ENCODE measurements at regions not wholly inside any gene's neighbourhood (a gene's known extent, or its start where the extent isn't known, plus 50 kb on each side); places are given as distances from the start of the nearest gene placed in this dataset.

- no peak for DNase-seq
- Mint-ChIP-seq H3K27ac (no peak overlapping the region), H3K4me1 (peaks cover 26% of the 10 kb centered on the region), H3K36me3 (ENCODE audit: low read depth) (no peaks in the 10 kb centered on the region), H3K27me3 (peaks cover 9% of the 10 kb centered on the region), H3K9me3 (no peaks in the 10 kb centered on the region), H3K4me3 (no peak overlapping the region)
- POLR2A ChIA-PET: no interaction called here
- CTCF ChIA-PET: no interaction called here
These were observed 304.3 kb upstream of the PITRM1 start for GRCh38 chr10:3476640-3477448.

- peaks cover 9% of the 10 kb centered on the region for H3K27me3 Mint-ChIP-seq
- no peak overlapping the region for H3K27ac Mint-ChIP-seq
- no peak overlapping the region for H3K4me3 Mint-ChIP-seq
- no peaks in the 10 kb centered on the region for H3K36me3 Mint-ChIP-seq (ENCODE audit: low read depth)
- peaks cover 32% of the 10 kb centered on the region for H3K4me1 Mint-ChIP-seq
- H3K9me3 Mint-ChIP-seq: no peaks in the 10 kb centered on the region
- ChIA-PET POLR2A (no interaction called here), CTCF (no interaction called here)
- no peak for DNase-seq
These were observed 303.6 kb upstream of the PITRM1 start for GRCh38 chr10:3476186-3476585.

- no peak for DNase-seq
- Mint-ChIP-seq H3K27me3 (peaks cover 9% of the 10 kb centered on the region), H3K4me1 (peaks cover 36% of the 10 kb centered on the region), H3K36me3 (ENCODE audit: low read depth) (no peaks in the 10 kb centered on the region), H3K4me3 (no peak overlapping the region), H3K27ac (no peak overlapping the region), H3K9me3 (no peaks in the 10 kb centered on the region)
- ChIA-PET POLR2A (no interaction called here), CTCF (no interaction called here)
These were observed 302.8 kb upstream of the PITRM1 start for GRCh38 chr10:3475367-3475766.

GRCh38 chr10:3474266-3474665, 301.7 kb upstream of the PITRM1 start:
- POLR2A ChIA-PET: no interaction called here
- no peak overlapping the region for H3K4me3 Mint-ChIP-seq

GRCh38 chr10:3473271-3473670, 300.7 kb upstream of the PITRM1 start:
- ChIA-PET CTCF (no interaction called here), POLR2A (interaction anchor here (1.1 to 1.4 kb wide), 4 partner anchors 14 to 309 kb away, joined by 3 to 12 read pairs (median 4); partner anchors contain the start of gene PITRM1)
- no peaks in the 10 kb centered on the region for H3K9me3 Mint-ChIP-seq
- H3K36me3 Mint-ChIP-seq (ENCODE audit: low read depth): no peaks in the 10 kb centered on the region
- no peak for DNase-seq
- H3K4me3 Mint-ChIP-seq: no peak overlapping the region
- H3K27me3 Mint-ChIP-seq: peaks cover 9% of the 10 kb centered on the region
- H3K27ac Mint-ChIP-seq: no peak overlapping the region
- peaks cover 50% of the 10 kb centered on the region for H3K4me1 Mint-ChIP-seq

More at GRCh38 chr10:3474266-3474665, 301.7 kb upstream of the PITRM1 start:
- Mint-ChIP-seq H3K9me3 (no peaks in the 10 kb centered on the region), H3K27me3 (peaks cover 9% of the 10 kb centered on the region), H3K27ac (no peak overlapping the region), H3K36me3 (ENCODE audit: low read depth) (no peaks in the 10 kb centered on the region), H3K4me1 (peaks cover 40% of the 10 kb centered on the region)
- DNase-seq: no peak
- CTCF ChIA-PET: no interaction called here

GRCh38 chr10:3472287-3473051, 299.9 kb upstream of the PITRM1 start:
- Mint-ChIP-seq H3K4me1 (peaks cover 52% of the 10 kb centered on the region), H3K27ac (peak overlapping the region; percentile 60), H3K4me3 (peak overlapping the region; percentile 70), H3K36me3 (ENCODE audit: low read depth) (no peaks in the 10 kb centered on the region), H3K27me3 (peaks cover 9% of the 10 kb centered on the region), H3K9me3 (no peaks in the 10 kb centered on the region)
- ChIA-PET CTCF (interaction anchor here (0.6 kb wide), 1 partner anchor 655 kb away, joined by 3 read pairs; no protein-coding TSS in a partner anchor), POLR2A (interaction anchor here (1.0 to 1.4 kb wide), 7 partner anchors 12 to 313 kb away, joined by 3 to 12 read pairs (median 5); partner anchors contain the start of genes KLF6 and PITRM1)
- no peak for DNase-seq

- H3K27ac Mint-ChIP-seq: peak overlapping the region; percentile 60
- ChIA-PET CTCF (no interaction called here), POLR2A (interaction anchor here (1.0 to 1.4 kb wide), 6 partner anchors 12 to 313 kb away, joined by 3 to 10 read pairs (median 4); partner anchors contain the start of genes KLF6 and PITRM1)
- H3K4me3 Mint-ChIP-seq: peak overlapping the region; percentile 70
- no peaks in the 10 kb centered on the region for H3K9me3 Mint-ChIP-seq
- H3K27me3 Mint-ChIP-seq: peaks cover 8% of the 10 kb centered on the region
- H3K36me3 Mint-ChIP-seq (ENCODE audit: low read depth): no peaks in the 10 kb centered on the region
- peaks cover 58% of the 10 kb centered on the region for H3K4me1 Mint-ChIP-seq
- DNase-seq: no peak
These were observed 299.3 kb upstream of the PITRM1 start for GRCh38 chr10:3471927-3472286.

- Mint-ChIP-seq H3K27ac (no peak overlapping the region), H3K36me3 (ENCODE audit: low read depth) (no peaks in the 10 kb centered on the region), H3K27me3 (peaks cover 7% of the 10 kb centered on the region), H3K4me3 (peak overlapping the region; percentile 70), H3K4me1 (peaks cover 60% of the 10 kb centered on the region), H3K9me3 (no peaks in the 10 kb centered on the region)
- DNase-seq: no peak
- POLR2A ChIA-PET: interaction anchor here (1.3 kb wide), 1 partner anchor 314 kb away, joined by 10 read pairs; the partner anchor contains the start of gene KLF6
- CTCF ChIA-PET: no interaction called here
These were observed 298.9 kb upstream of the PITRM1 start for GRCh38 chr10:3471472-3471871.

- ChIA-PET POLR2A (interaction anchor here (1.0 to 3.1 kb wide), 2 partner anchors 51 to 314 kb away, joined by 3 to 26 read pairs; partner anchors contain the start of gene KLF6), CTCF (no interaction called here)
- Mint-ChIP-seq H3K27ac (no peak overlapping the region), H3K9me3 (no peaks in the 10 kb centered on the region), H3K27me3 (peaks cover 3% of the 10 kb centered on the region), H3K4me3 (no peak overlapping the region), H3K36me3 (ENCODE audit: low read depth) (no peaks in the 10 kb centered on the region), H3K4me1 (peaks cover 67% of the 10 kb centered on the region)
- DNase-seq: no peak
These were observed 297.6 kb upstream of the PITRM1 start for GRCh38 chr10:3470191-3470590.

GRCh38 chr10:3469639-3470020, 297.0 kb upstream of the PITRM1 start:
- Mint-ChIP-seq H3K4me1 (peaks cover 70% of the 10 kb centered on the region), H3K36me3 (ENCODE audit: low read depth) (no peaks in the 10 kb centered on the region), H3K4me3 (no peak overlapping the region), H3K27me3 (peaks cover 4% of the 10 kb centered on the region), H3K27ac (peak overlapping the region; percentile 90), H3K9me3 (no peaks in the 10 kb centered on the region)
- ChIA-PET POLR2A (interaction anchor here (1.0 to 3.1 kb wide), 3 partner anchors 50 to 315 kb away, joined by 3 to 26 read pairs (median 6); partner anchors contain the start of gene KLF6), CTCF (no interaction called here)
- no peak for DNase-seq

GRCh38 chr10:3468919-3469638, 296.5 kb upstream of the PITRM1 start:
- peak overlapping the region; percentile 79 for H3K4me3 Mint-ChIP-seq
- peaks cover 70% of the 10 kb centered on the region for H3K4me1 Mint-ChIP-seq

GRCh38 chr10:3467052-3467951, 294.7 kb upstream of the PITRM1 start:
- H3K9me3 Mint-ChIP-seq: no peaks in the 10 kb centered on the region
- peak; percentile 49 for DNase-seq
- CTCF ChIA-PET: no interaction called here
- POLR2A ChIA-PET: interaction anchor here (1.3 to 3.1 kb wide), 4 partner anchors 12 to 317 kb away, joined by 3 to 26 read pairs (median 7); partner anchors contain the start of gene KLF6
- H3K4me3 Mint-ChIP-seq: peak overlapping the region; percentile 79
- H3K27ac Mint-ChIP-seq: peak overlapping the region; percentile 90
- H3K4me1 Mint-ChIP-seq: peaks cover 60% of the 10 kb centered on the region
- no peaks in the 10 kb centered on the region for H3K36me3 Mint-ChIP-seq (ENCODE audit: low read depth)
- peaks cover 6% of the 10 kb centered on the region for H3K27me3 Mint-ChIP-seq

More at GRCh38 chr10:3468919-3469638, 296.5 kb upstream of the PITRM1 start:
- no peak for DNase-seq
- Mint-ChIP-seq H3K27ac (peak overlapping the region; percentile 90), H3K27me3 (peaks cover 2% of the 10 kb centered on the region), H3K36me3 (ENCODE audit: low read depth) (no peaks in the 10 kb centered on the region), H3K9me3 (no peaks in the 10 kb centered on the region)
- ChIA-PET POLR2A (interaction anchor here (1.0 to 3.1 kb wide), 4 partner anchors 14 to 315 kb away, joined by 3 to 26 read pairs (median 7); partner anchors contain the start of gene KLF6), CTCF (no interaction called here)
